NCI-H1694 (cell line): ENCODE measurements at regions not wholly inside any gene's neighbourhood (a gene's known extent, or its start where the extent isn't known, plus 50 kb on each side); places are given as distances from the start of the nearest gene placed in this dataset.

Experiments
- DNase-seq: peaks from one replicate; lab custom pipeline; 2025; lab: John Stamatoyannopoulos, UW

GRCh38 chr20:52572687-52573086 is 381.1 kb upstream of the ZFP64 start:
- DNase-seq, result no peak

GRCh38 chr20:52569201-52569600 is 377.6 kb upstream of the ZFP64 start:
- no peak for DNase-seq

GRCh38 chr20:52565614-52566013 is 374.0 kb upstream of the ZFP64 start:
- no peak for DNase-seq

GRCh38 chr20:52564594-52564993 is 373.0 kb upstream of the ZFP64 start:
- no peak for DNase-seq

- no peak for DNase-seq
These were observed 360.7 kb upstream of the ZFP64 start for GRCh38 chr20:52552181-52552872.

GRCh38 chr20:52542131-52542530 is 350.6 kb upstream of the ZFP64 start:
- DNase-seq, result no peak

GRCh38 chr20:52540509-52540908 is 348.9 kb upstream of the ZFP64 start:
- no peak for DNase-seq

- DNase-seq, result no peak
These were observed 348.3 kb upstream of the ZFP64 start for GRCh38 chr20:52539891-52540290.

GRCh38 chr20:52536841-52537400 is 345.3 kb upstream of the ZFP64 start:
- DNase-seq, result no peak

- DNase-seq, result no peak
These were observed 344.5 kb upstream of the ZFP64 start for GRCh38 chr20:52536040-52536439.

- DNase-seq, result no peak
These were observed 343.0 kb upstream of the ZFP64 start for GRCh38 chr20:52534616-52535015.

- no peak for DNase-seq
These were observed 341.8 kb upstream of the ZFP64 start for GRCh38 chr20:52533401-52533800.

GRCh38 chr20:52532674-52533073 is 341.1 kb upstream of the ZFP64 start:
- no peak for DNase-seq

- DNase-seq, result no peak
These were observed 339.0 kb upstream of the ZFP64 start for GRCh38 chr20:52530571-52530970.

- DNase-seq, result no peak
These were observed 338.2 kb upstream of the ZFP64 start for GRCh38 chr20:52529826-52530225.

GRCh38 chr20:52524861-52525260 is 333.3 kb upstream of the ZFP64 start:
- DNase-seq, result no peak

- no peak for DNase-seq
These were observed 327.2 kb upstream of the ZFP64 start for GRCh38 chr20:52518735-52519134.

- DNase-seq, result no peak
These were observed 324.3 kb upstream of the ZFP64 start for GRCh38 chr20:52515877-52516276.

- no peak for DNase-seq
These were observed 308.6 kb upstream of the ZFP64 start for GRCh38 chr20:52500157-52500556.

GRCh38 chr20:52497731-52498130 is 306.2 kb upstream of the ZFP64 start:
- DNase-seq, result no peak

GRCh38 chr20:52496191-52496590 is 304.6 kb upstream of the ZFP64 start:
- no peak for DNase-seq

GRCh38 chr20:52494244-52494643 is 302.7 kb upstream of the ZFP64 start:
- DNase-seq, result no peak

- peak; percentile 54 for DNase-seq
These were observed 301.7 kb upstream of the ZFP64 start for GRCh38 chr20:52493171-52493721.
